ENCODE measurements at regions not wholly inside any gene's neighbourhood (a gene's known extent, or its start where the extent isn't known, plus 50 kb on each side); places are given as distances from the start of the nearest gene placed in this dataset.

DNA sequence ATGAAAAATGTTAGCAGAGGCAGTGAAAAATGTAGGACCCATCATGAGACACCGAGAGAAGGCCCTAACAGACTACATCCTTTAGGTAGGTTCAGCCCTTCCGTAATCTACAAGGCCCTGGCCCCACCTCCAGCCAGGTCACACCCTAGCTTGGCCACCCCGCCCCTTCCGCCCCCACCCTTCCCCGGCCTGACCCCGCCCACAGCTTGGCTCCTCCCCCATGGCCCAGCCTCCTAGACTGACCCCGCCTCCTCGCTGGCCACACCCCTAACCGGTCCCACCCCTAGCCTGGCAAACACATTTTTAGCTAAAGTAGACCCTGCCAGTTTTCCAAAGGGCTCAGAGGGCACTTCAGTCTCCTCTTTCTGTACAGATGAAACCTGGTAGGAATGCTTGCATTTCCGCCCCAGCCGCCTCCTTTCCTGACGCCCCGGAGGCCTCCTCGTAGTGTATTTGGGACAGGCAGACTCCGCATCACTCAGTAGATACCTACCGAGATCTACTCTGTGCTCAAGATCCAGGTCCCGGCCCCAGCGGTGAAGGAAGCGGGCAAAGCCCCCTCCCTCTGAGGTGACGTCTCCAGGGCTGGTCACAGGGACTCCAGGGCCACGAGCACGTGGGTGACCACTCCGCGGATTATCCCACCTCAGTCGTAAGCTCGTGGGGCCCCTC is 443.5 kb downstream of the PREX1 start:
- intact Hi-C loops (cut with micrococcal nuclease): no loop called here
- H3K36me3 Mint-ChIP-seq (ENCODE audit: low read depth): no peaks in the 10 kb centered on the region
- ChIA-PET CTCF (no interaction called here), POLR2A (no interaction called here)
- no peaks in the 10 kb centered on the region for H3K4me1 Mint-ChIP-seq (ENCODE audit: low read depth)
- peak; percentile 28 for DNase-seq
- H3K27ac Mint-ChIP-seq: no peak overlapping the region
- H3K9me3 Mint-ChIP-seq: no peaks in the 10 kb centered on the region
- peak; percentile 58 for ATAC-seq
- H3K4me3 Mint-ChIP-seq: no peak overlapping the region
- TF ChIP-seq CTCF (IDR thresholded peaks at IDR 0.05): no peak
- H3K27me3 Mint-ChIP-seq: peaks cover 4% of the 10 kb centered on the region

- DNase-seq: no peak
- intact Hi-C loops (cut with micrococcal nuclease): no loop called here
- Mint-ChIP-seq H3K9me3 (no peaks in the 10 kb centered on the region), H3K4me1 (ENCODE audit: low read depth) (no peaks in the 10 kb centered on the region), H3K4me3 (no peak overlapping the region), H3K27ac (no peak overlapping the region), H3K36me3 (ENCODE audit: low read depth) (no peaks in the 10 kb centered on the region), H3K27me3 (peaks cover 4% of the 10 kb centered on the region)
- ATAC-seq: no peak
- POLR2A ChIA-PET: no interaction called here
- CTCF ChIA-PET: no interaction called here
- TF ChIP-seq CTCF (IDR thresholded peaks at IDR 0.05): no peak
Measured at GRCh38 chr20:48383252-48383651, 444.5 kb downstream of the PREX1 start.

- no peak overlapping the region for H3K27ac Mint-ChIP-seq
- no peak for DNase-seq
- no peaks in the 10 kb centered on the region for H3K9me3 Mint-ChIP-seq
- H3K27me3 Mint-ChIP-seq: peaks cover 4% of the 10 kb centered on the region
- intact Hi-C loops (cut with micrococcal nuclease): no loop called here
- ATAC-seq: no peak
- H3K4me3 Mint-ChIP-seq: no peak overlapping the region
- H3K36me3 Mint-ChIP-seq (ENCODE audit: low read depth): no peaks in the 10 kb centered on the region
- no peak for TF ChIP-seq CTCF (IDR thresholded peaks at IDR 0.05)
- H3K4me1 Mint-ChIP-seq (ENCODE audit: low read depth): no peaks in the 10 kb centered on the region
- POLR2A ChIA-PET: no interaction called here
- CTCF ChIA-PET: interaction anchor here (1.2 kb wide), 1 partner anchor 238 kb away, joined by 3 read pairs; no protein-coding TSS in a partner anchor
Measured at GRCh38 chr20:48382304-48382703, 445.5 kb downstream of the PREX1 start.

- ChIA-PET CTCF (interaction anchor here (1.2 kb wide), 1 partner anchor 239 kb away, joined by 3 read pairs; no protein-coding TSS in a partner anchor), POLR2A (no interaction called here)
- H3K36me3 Mint-ChIP-seq (ENCODE audit: low read depth): no peaks in the 10 kb centered on the region
- no peaks in the 10 kb centered on the region for H3K4me1 Mint-ChIP-seq (ENCODE audit: low read depth)
- intact Hi-C loops (cut with micrococcal nuclease): no loop called here
- DNase-seq: no peak
- no peak for TF ChIP-seq CTCF (IDR thresholded peaks at IDR 0.05)
- ATAC-seq: no peak
- H3K9me3 Mint-ChIP-seq: no peaks in the 10 kb centered on the region
- H3K27ac Mint-ChIP-seq: no peak overlapping the region
- H3K4me3 Mint-ChIP-seq: no peak overlapping the region
- peaks cover 4% of the 10 kb centered on the region for H3K27me3 Mint-ChIP-seq
Measured at GRCh38 chr20:48381353-48382120, 446.3 kb downstream of the PREX1 start.

DNA sequence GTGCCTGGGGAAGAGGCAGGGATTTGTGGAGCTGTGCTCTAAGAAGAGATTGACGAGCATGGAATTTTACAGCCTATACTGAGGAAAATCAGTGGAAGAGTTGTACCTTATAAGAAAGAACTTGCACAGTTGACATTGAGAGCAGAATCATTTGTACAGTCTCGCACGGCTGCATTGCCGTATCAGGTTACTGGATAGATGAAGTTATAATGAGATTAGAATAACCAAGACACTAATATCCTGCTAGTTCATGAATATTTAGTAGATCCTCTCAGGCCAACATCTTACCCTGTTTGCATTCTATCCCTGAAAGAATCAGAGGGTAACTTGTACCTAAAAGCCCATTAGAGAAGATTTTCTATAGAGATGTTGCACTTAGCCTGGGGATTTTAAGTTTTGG is 447.1 kb downstream of the PREX1 start:
- Mint-ChIP-seq H3K9me3 (no peaks in the 10 kb centered on the region), H3K36me3 (ENCODE audit: low read depth) (no peaks in the 10 kb centered on the region), H3K27me3 (peaks cover 4% of the 10 kb centered on the region), H3K27ac (no peak overlapping the region), H3K4me1 (ENCODE audit: low read depth) (no peaks in the 10 kb centered on the region), H3K4me3 (no peak overlapping the region)
- TF ChIP-seq CTCF (IDR thresholded peaks at IDR 0.05): no peak
- no peak for ATAC-seq
- ChIA-PET CTCF (no interaction called here), POLR2A (no interaction called here)
- DNase-seq: no peak
- intact Hi-C loops (cut with micrococcal nuclease): no loop called here
